ENCODE measurements at regions not wholly inside any gene's neighbourhood (a gene's known extent, or its start where the extent isn't known, plus 50 kb on each side); places are given as distances from the start of the nearest gene placed in this dataset.

GRCh38 chr11:122271137-122271536 lies 155.1 kb upstream of the BLID start:
- TF ChIP-seq POLR2A (IDR thresholded peaks at IDR 0.05) (no peak), POLR2AphosphoS5 (IDR thresholded peaks at IDR 0.05) (no peak), CTCF (IDR thresholded peaks at IDR 0.05) (no peak), EP300 (IDR thresholded peaks at IDR 0.05) (no peak)
- no peak for ATAC-seq
- 83 to 100% methylated on average over 1 of the region's 5 CpGs for WGBS, 2 donors (ENCODE audit: low coverage in 1 of 2)
- no peaks in the 10 kb centered on the region for H3K27me3 ChIP-seq
- H3K4me3 ChIP-seq, result no peak overlapping the region
- peaks cover 0 to 12% (median 0%) of the 10 kb centered on the region in 3 donors for H3K4me1 ChIP-seq
- no peaks in the 10 kb centered on the region for H3K36me3 ChIP-seq
- no peak overlapping the region for H3K27ac ChIP-seq
- no peaks in the 10 kb centered on the region for H3K9me3 ChIP-seq

DNA sequence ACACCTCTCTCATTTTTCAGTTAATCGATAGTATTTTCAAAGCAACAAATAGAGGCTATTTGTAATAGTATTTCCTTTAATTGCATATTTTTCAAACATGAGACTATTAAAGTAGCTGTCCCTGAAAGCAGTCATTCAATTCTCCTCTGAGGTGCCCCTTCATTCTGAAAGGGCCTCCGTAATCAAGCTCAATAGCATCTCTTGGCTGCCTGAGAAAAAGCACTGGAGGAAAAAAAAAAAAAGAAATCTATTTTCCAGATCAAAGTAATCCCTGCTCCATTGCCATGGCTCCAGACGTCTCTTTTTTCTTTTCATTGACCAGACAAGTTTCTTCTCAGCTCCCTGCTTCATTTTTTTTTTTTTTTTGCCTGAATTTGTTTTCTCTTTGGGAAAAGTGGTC lies 154.5 kb upstream of the BLID start:
- TF ChIP-seq EP300 (IDR thresholded peaks at IDR 0.05) (no peak), POLR2AphosphoS5 (IDR thresholded peaks at IDR 0.05) (no peak), POLR2A (IDR thresholded peaks at IDR 0.05) (no peak), CTCF (IDR thresholded peaks at IDR 0.05) (no peak)
- no peaks in the 10 kb centered on the region for H3K9me3 ChIP-seq
- no peaks in the 10 kb centered on the region for H3K27me3 ChIP-seq
- no peak overlapping the region for H3K4me3 ChIP-seq
- ATAC-seq, result no peak
- no peak overlapping the region for H3K27ac ChIP-seq
- H3K4me1 ChIP-seq, result peaks cover 0 to 12% (median 0%) of the 10 kb centered on the region in 3 donors
- WGBS, 2 donors (ENCODE audit: low coverage in 1 of 2), result 72 to 81% methylated on average over 3 of the region's 3 CpGs
- no peaks in the 10 kb centered on the region for H3K36me3 ChIP-seq

DNA sequence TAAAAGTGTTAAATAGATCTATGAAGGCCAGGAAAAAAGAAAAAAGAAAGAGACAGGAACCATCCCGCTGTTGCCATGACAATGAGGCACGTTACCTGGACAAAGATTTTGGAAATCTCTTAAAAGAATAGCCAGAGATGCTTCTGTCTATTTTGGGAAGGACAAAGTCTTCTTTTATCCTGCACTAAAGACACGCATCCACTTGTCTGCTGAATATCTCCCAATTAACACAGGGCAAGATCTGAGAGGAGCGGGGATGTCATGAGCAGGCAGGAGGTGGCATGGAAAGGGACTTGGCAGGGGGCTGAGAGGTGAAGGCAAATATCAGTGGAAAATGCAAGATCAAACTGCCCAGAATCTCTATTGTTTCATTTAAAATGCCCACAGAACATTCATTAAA lies 153.8 kb upstream of the BLID start:
- H3K27me3 ChIP-seq, result no peaks in the 10 kb centered on the region
- H3K9me3 ChIP-seq, result no peaks in the 10 kb centered on the region
- H3K4me1 ChIP-seq, result peaks cover 0 to 12% (median 0%) of the 10 kb centered on the region in 3 donors
- H3K4me3 ChIP-seq, result no peak overlapping the region
- ATAC-seq, result no peak
- TF ChIP-seq CTCF (IDR thresholded peaks at IDR 0.05), result no peak
- no peak for TF ChIP-seq POLR2A (IDR thresholded peaks at IDR 0.05)
- TF ChIP-seq POLR2AphosphoS5 (IDR thresholded peaks at IDR 0.05), result no peak
- TF ChIP-seq EP300 (IDR thresholded peaks at IDR 0.05), result no peak
- 88 to 100% methylated on average over 2 to 4 of the region's 4 CpGs for WGBS, 2 donors (ENCODE audit: low coverage in 1 of 2)
- no peak overlapping the region for H3K27ac ChIP-seq
- H3K36me3 ChIP-seq, result no peaks in the 10 kb centered on the region

DNA sequence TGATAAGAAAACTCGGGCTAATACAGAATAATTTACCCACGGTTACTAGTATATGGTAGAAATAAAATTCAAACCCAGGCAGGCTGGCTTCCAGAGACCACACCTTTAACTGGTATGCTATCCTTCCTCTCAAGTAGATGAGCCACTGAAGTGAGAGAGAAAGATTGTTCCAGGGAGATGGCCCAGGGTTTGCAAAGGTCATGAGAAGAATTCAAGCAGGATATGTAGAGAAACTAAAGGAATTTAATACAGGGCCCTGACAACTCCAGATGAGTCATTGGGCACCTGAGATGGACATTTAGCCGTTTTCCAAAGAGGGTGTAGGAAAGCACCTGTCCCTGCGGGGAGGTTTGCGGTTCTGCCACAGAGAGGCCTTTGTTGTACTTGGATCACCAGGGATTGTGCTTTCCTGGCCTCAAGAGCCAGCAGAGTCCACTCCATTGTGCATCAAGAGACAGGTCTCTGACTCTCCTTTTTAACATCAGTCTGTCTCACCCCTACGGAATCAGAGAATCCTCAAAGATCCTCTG lies 152.7 kb upstream of the BLID start:
- 94 to 100% methylated on average over 2 to 5 of the region's 6 CpGs for WGBS, 2 donors (ENCODE audit: low coverage in 1 of 2)
- no peak for TF ChIP-seq POLR2AphosphoS5 (IDR thresholded peaks at IDR 0.05)
- no peak for TF ChIP-seq CTCF (IDR thresholded peaks at IDR 0.05)
- TF ChIP-seq POLR2A (IDR thresholded peaks at IDR 0.05), result no peak
- TF ChIP-seq EP300 (IDR thresholded peaks at IDR 0.05), result no peak
- no peak overlapping the region for H3K4me3 ChIP-seq
- ATAC-seq, result no peak
- no peaks in the 10 kb centered on the region for H3K27me3 ChIP-seq
- H3K4me1 ChIP-seq, result peaks cover 0 to 6% (median 0%) of the 10 kb centered on the region in 3 donors
- H3K27ac ChIP-seq, result no peak overlapping the region
- no peaks in the 10 kb centered on the region for H3K9me3 ChIP-seq
- H3K36me3 ChIP-seq, result no peaks in the 10 kb centered on the region

- no peaks in the 10 kb centered on the region for H3K36me3 ChIP-seq
- peaks cover 0 to 4% (median 0%) of the 10 kb centered on the region in 3 donors for H3K4me1 ChIP-seq
- H3K4me3 ChIP-seq, result no peak overlapping the region
- H3K27ac ChIP-seq, result no peak overlapping the region
- ATAC-seq, result no peak
- TF ChIP-seq CTCF (IDR thresholded peaks at IDR 0.05) (no peak), POLR2AphosphoS5 (IDR thresholded peaks at IDR 0.05) (no peak), POLR2A (IDR thresholded peaks at IDR 0.05) (no peak)
- 92 to 100% methylated on average over 2 of the region's 2 CpGs for WGBS, 2 donors (ENCODE audit: low coverage in 1 of 2)
- H3K27me3 ChIP-seq, result no peaks in the 10 kb centered on the region
- H3K9me3 ChIP-seq, result no peaks in the 10 kb centered on the region
Observed at GRCh38 chr11:122267602-122268001, 151.6 kb upstream of the BLID start.
